NCI-H2029 treated with DMSO at 0.1 percent for 48 hours (cell line): ENCODE measurements at regions not wholly inside any gene's neighbourhood (a gene's known extent, or its start where the extent isn't known, plus 50 kb on each side); places are given as distances from the start of the nearest gene placed in this dataset.

Source experiments
- DNase-seq: peaks from one replicate; lab custom pipeline; 2025; lab: John Stamatoyannopoulos, UW

DNA sequence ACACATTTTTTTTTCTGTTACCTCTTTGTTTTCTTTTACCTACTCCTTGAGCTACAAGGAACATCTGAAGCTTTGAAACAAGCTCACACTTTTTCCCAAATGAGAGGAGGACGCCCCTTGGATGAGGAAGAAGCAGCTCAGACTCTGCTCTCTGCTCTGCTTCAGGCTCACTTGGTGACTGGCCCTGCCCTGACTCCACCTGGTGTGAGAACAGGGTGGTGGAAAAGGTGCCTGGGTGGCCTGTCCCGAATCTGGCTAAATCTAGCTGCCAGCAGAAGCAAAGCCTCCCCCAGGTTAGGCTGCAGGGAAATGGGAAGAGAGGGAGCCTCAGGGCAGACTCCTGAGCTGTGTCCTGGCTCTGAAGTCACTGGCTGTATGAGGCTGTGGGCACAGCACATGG, 68.0 kb upstream of the CEACAM8 start:
- DNase-seq: no peak

DNA sequence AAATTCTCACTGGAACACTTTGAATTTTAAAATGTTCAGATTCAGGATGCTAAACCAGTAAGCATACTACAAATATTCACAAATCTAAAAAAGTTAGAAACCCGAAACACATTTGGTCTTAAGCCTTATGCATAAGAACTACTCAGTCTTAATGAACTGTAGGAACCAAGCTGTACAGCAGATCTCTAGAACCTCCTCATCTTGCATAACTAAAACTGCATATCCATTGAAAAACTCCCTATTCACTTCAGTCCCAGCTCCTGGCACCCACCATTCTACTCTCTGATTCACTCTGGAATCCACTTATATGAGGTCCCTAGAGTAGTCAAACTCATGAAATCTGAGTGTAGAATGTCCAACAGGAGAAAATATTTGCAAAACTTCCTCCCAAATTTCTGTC, 65.6 kb upstream of the CEACAM8 start:
- no peak for DNase-seq

DNA sequence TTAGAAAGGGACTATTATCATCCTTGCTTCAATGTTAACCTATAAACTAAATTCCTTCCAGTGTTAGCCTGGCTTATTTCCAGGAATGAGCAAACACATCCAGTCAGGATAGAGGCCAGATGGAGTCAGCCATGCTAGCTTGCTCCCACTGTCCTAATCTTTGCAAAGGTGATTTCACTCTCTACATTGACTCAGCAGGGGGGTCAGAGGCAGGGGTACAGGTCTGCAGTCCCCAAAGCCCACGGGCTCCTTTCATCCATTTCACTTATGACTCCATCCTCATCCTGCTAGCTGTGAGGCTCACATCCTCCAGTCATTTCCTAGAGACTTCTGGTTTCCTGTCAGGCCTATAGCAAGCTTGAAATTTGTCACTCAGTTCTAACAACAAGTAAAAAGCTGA, 63.4 kb upstream of the CEACAM8 start:
- no peak for DNase-seq

DNA sequence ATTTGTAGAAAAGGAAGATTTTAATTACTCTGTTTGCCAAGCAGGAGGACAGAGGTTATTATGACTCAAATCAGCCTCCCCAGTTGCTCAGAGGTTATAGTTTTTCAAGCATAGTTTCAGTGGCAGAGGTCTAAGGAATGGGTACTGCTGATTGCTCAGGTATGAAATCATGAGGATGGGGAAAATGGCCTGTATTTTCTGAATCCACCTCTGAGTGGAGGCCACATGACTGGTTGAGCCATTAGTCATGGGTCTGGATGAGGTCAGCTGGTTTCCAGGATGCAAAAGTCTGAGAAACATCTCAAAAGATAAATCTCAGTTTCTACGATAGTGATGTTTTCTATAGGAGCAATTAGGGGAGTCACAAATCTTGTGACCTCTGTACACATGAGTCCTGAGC, 62.8 kb upstream of the CEACAM8 start:
- no peak for DNase-seq

DNA sequence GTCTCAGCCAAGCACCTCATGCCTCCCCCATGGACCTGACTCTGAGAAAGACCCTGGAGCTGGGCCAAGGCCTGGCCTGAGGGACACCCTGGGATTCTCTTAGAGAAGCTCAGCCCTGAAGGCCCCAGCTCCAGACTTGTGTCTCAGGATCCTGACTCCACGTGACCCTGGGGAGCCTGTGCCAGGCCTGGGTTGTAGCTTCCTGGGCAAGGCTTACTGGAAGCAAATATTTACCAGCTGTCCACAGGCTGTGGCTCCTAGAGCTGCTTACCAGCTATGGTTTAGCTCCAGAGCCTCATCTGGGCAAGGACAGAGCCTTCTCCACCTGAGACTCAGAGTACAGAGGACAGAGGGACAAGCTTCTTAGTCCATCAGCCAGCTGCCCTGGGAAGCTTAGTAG, 61.0 kb upstream of the CEACAM8 start:
- peak; percentile 11 for DNase-seq

DNA sequence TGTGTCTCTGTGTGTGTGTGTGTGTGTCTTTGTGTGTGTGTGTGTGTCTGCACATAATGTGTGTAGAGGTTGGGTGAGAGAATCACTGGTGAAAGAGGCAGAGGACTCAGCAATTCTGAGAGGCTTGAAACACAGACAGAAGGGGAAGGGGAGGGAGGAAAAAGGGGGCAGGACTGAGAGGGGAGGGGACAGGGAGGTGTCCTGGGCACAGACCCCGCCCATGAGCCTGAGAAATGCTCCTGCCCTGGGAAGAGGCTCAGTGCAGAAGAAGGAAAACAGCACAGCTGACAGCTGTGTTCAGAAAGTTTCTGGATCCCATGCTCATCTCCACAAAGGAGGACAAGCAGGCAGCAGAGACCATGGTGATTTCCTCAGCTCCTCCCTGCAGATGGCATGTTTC, 59.1 kb upstream of the CEACAM8 start:
- DNase-seq: no peak

DNA sequence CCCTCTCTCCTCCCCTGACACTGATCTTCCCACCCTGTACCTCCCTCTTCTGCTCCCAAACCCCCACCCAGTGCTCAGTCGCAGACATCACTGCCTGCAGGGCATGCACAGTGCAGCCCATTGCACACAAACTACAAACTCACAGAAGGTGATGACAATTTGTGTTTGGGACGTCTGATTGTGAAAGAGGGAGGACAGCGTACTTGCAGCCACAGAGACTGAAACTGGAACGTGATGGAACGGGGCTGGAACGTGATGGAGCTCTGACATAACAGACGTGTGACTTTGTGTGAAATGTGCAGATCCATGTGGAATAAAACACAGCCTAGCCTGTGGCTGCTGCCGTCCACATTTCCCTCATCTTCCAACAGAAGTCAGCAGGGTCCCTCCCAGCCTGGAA, 57.3 kb upstream of the CEACAM8 start:
- no peak for DNase-seq
